CD14-positive monocyte (primary cell): ENCODE measurements at regions not wholly inside any gene's neighbourhood (a gene's known extent, or its start where the extent isn't known, plus 50 kb on each side); places are given as distances from the start of the nearest gene placed in this dataset.

Experiments
- DNase-seq, 3 donors: peaks; one replicate each; pipeline ENCODE4 v3.0.0-alpha.2; 2011 to 2022
- H2AFZ ChIP-seq: 2 replicates; pipeline ENCODE4 v1.6.0; 2012; ENCODE audit warnings: mild to moderate bottlenecking, low read depth, low read length, inconsistent platforms; ENCODE audit not compliant: insufficient read depth, poor library complexity, severe bottlenecking
- H3K27ac ChIP-seq, 2 donors: 1 replicate in 1 of 2; 2 replicates in 1 of 2; pipeline ENCODE4 v1.5.1; 2012 to 2013; ENCODE audit warnings: low read length in 2 of 2, control low read depth in 1 of 2, inconsistent platforms in 1 of 2, low read depth in 1 of 2, mild to moderate bottlenecking in 1 of 2
- H3K27me3 ChIP-seq, 2 donors: one replicate each; pipeline versions ENCODE4 v1.6.0 to v1.6.1; 2011 to 2013; ENCODE audit warnings: low read length in 2 of 2; ENCODE audit not compliant: control insufficient read depth in 2 of 2, insufficient read depth in 2 of 2
- H3K36me3 ChIP-seq, 2 donors: replicated peaks in 1 of 2; 1 replicate in 1 of 2; 2 replicates in 1 of 2; pipeline versions ENCODE4 v1.5.1 to v1.6.1; 2012 to 2013; ENCODE audit warnings: low read length in 2 of 2, control low read depth in 1 of 2, inconsistent platforms in 1 of 2, mild to moderate bottlenecking in 1 of 2; ENCODE audit not compliant: insufficient read depth in 2 of 2, control insufficient read depth in 1 of 2
- H3K4me1 ChIP-seq, 2 donors: 1 replicate in 1 of 2; 2 replicates in 1 of 2; pipeline versions ENCODE4 v1.5.1 to v1.6.1; 2012 to 2013; ENCODE audit warnings: low read length in 2 of 2, control low read depth in 1 of 2, inconsistent platforms in 1 of 2, mild to moderate bottlenecking in 1 of 2, moderate library complexity in 1 of 2; ENCODE audit not compliant: insufficient read depth in 2 of 2, control insufficient read depth in 1 of 2
- H3K4me2 ChIP-seq: replicated peaks from 2 replicates; pipeline ENCODE3; 2012; ENCODE audit warnings: low read length, moderate library complexity, mild to moderate bottlenecking; ENCODE audit not compliant: poor library complexity, severe bottlenecking; ENCODE audit errors: extremely low read depth
- H3K4me3 ChIP-seq, 3 experiments: fragments of 200-600 bp in 1 of 3; sonication (generic) in 1 of 3; replicated peaks in 1 of 3; 1 replicate in 2 of 3; 2 replicates in 1 of 3; pipeline ENCODE4 v1.5.1; 2011 to 2013; ENCODE audit warnings: low read length in 3 of 3, mild to moderate bottlenecking in 3 of 3, control low read depth in 2 of 3, low read depth in 2 of 3, inconsistent platforms in 1 of 3, moderate library complexity in 1 of 3
- H3K79me2 ChIP-seq: 2 replicates; pipeline ENCODE4 v1.6.0; 2012; ENCODE audit warnings: mild to moderate bottlenecking, control low read depth, inconsistent platforms, low read length, moderate library complexity; ENCODE audit not compliant: insufficient read depth
- H3K9ac ChIP-seq: 2 replicates; pipeline ENCODE4 v1.6.0; 2017; ENCODE audit warnings: low read length, mild to moderate bottlenecking; ENCODE audit not compliant: insufficient read depth, poor library complexity, severe bottlenecking
- H3K9me3 ChIP-seq, 2 donors: replicated peaks in 1 of 2; 1 replicate in 1 of 2; 2 replicates in 1 of 2; pipeline versions ENCODE4 v1.5.1 to v1.6.1; 2012 to 2013; ENCODE audit warnings: low read length in 2 of 2, control low read depth in 1 of 2; ENCODE audit not compliant: control insufficient read depth in 1 of 2, insufficient read depth in 1 of 2
- H4K20me1 ChIP-seq: 2 replicates; pipeline ENCODE4 v1.6.0; 2012; ENCODE audit warnings: mild to moderate bottlenecking, low read length, control low read depth, moderate library complexity; ENCODE audit not compliant: insufficient read depth
- H3K27ac Mint-ChIP-seq, 7 donors: one replicate each; pipeline ENCODE4 v1.8.0; 2020; ENCODE audit warnings: mild to moderate bottlenecking in 7 of 7, mixed read lengths in 7 of 7, moderate library complexity in 6 of 7, inconsistent platforms in 2 of 7
- H3K27me3 Mint-ChIP-seq, 3 donors: one replicate each; pipeline ENCODE4 v1.8.0; 2021 to 2022; ENCODE audit warnings: low read depth in 3 of 3, mild to moderate bottlenecking in 3 of 3, mixed read lengths in 3 of 3, moderate library complexity in 3 of 3, inconsistent platforms in 1 of 3
- H3K36me3 Mint-ChIP-seq, 2 donors: one replicate each; pipeline ENCODE4 v1.8.0; 2020; ENCODE audit warnings: mixed read lengths in 2 of 2, inconsistent platforms in 1 of 2, mild to moderate bottlenecking in 1 of 2
- H3K4me1 Mint-ChIP-seq: one replicate; pipeline ENCODE4 v1.8.0; 2020; ENCODE audit warnings: mild to moderate bottlenecking, mixed read lengths
- H3K4me3 Mint-ChIP-seq, 2 donors: one replicate each; pipeline ENCODE4 v1.8.0; 2020; ENCODE audit warnings: mild to moderate bottlenecking in 2 of 2, mixed read lengths in 2 of 2, moderate library complexity in 1 of 2
- H3K9me3 Mint-ChIP-seq, 7 donors: one replicate each; pipeline ENCODE4 v1.8.0; 2020 to 2022; ENCODE audit warnings: mixed read lengths in 7 of 7, mild to moderate bottlenecking in 6 of 7, moderate library complexity in 6 of 7, inconsistent platforms in 2 of 7
- CTCF ChIP-seq: fragments of 200-600 bp; IDR thresholded peaks from one replicate; pipeline ENCODE4 v1.8.0; 2022; ENCODE audit warnings: antibody characterized with exemption, mild to moderate bottlenecking
- WGBS: methylation state at CpG from one replicate; pipeline ENCODE4 v1.1.5; 2013; ENCODE audit warnings: missing lambda C conversion rate; ENCODE audit not compliant: insufficient coverage; 5-methylcytosine and 5-hydroxymethylcytosine counted together
- intact Hi-C, 2 donors: fragments of 100-400 bp; cut with micrococcal nuclease; formaldehyde crosslinking; loops; one replicate each; pipeline versions ENCODE4 v1.15.0 to v1.15.1; 2023

- no peak for DNase-seq
- peaks cover 31 to 49% (median 45%) of the 10 kb centered on the region in 3 donors for H3K27me3 Mint-ChIP-seq
- H4K20me1 ChIP-seq, result no peaks in the 10 kb centered on the region
- no peaks in the 10 kb centered on the region for H3K36me3 ChIP-seq
- no peak overlapping the region for H3K4me2 ChIP-seq
- H3K9ac ChIP-seq, result no peak overlapping the region
- intact Hi-C loops, result no loop called here
- no peaks in the 10 kb centered on the region for H3K79me2 ChIP-seq
- H3K4me3 ChIP-seq, result no peak overlapping the region
- H3K9me3 Mint-ChIP-seq, result no peaks in the 10 kb centered on the region
- H3K27ac Mint-ChIP-seq, result no peak overlapping the region
- H3K4me1 Mint-ChIP-seq, result no peaks in the 10 kb centered on the region
- peaks cover 20 to 37% of the 10 kb centered on the region in 2 donors for H3K27me3 ChIP-seq
- H2AFZ ChIP-seq, result no peak overlapping the region
- no peak overlapping the region for H3K27ac ChIP-seq
- TF ChIP-seq CTCF, result no peak
- 31% methylated on average over 2 of the region's 5 CpGs for WGBS
- H3K36me3 Mint-ChIP-seq, result no peaks in the 10 kb centered on the region
- H3K9me3 ChIP-seq, result no peaks in the 10 kb centered on the region
- H3K4me1 ChIP-seq, result no peaks in the 10 kb centered on the region
- peak overlapping the region in 1 of 2 donors; percentile 59 for H3K4me3 Mint-ChIP-seq
Measured at GRCh38 chr10:128267581-128267980, 141.4 kb upstream of the MKI67 start.

- Histone ChIP-seq H3K79me2 (no peaks in the 10 kb centered on the region), H3K9ac (no peak overlapping the region), H3K27me3 (peaks cover 20 to 35% of the 10 kb centered on the region in 2 donors), H3K9me3 (no peaks in the 10 kb centered on the region), H4K20me1 (no peaks in the 10 kb centered on the region), H3K4me2 (no peak overlapping the region), H3K4me3 (no peak overlapping the region), H3K27ac (no peak overlapping the region), H3K4me1 (no peaks in the 10 kb centered on the region), H3K36me3 (no peaks in the 10 kb centered on the region), H2AFZ (no peak overlapping the region)
- TF ChIP-seq CTCF, result no peak
- DNase-seq, result no peak
- Mint-ChIP-seq H3K36me3 (no peaks in the 10 kb centered on the region), H3K9me3 (no peaks in the 10 kb centered on the region), H3K4me3 (peak overlapping the region in 1 of 2 donors; percentile 59), H3K4me1 (no peaks in the 10 kb centered on the region), H3K27ac (no peak overlapping the region), H3K27me3 (peaks cover 31 to 50% (median 45%) of the 10 kb centered on the region in 3 donors)
- WGBS, result 43% methylated on average over 22 of the region's 25 CpGs
- intact Hi-C loops, result no loop called here
Measured at GRCh38 chr10:128268015-128268722, 141.9 kb upstream of the MKI67 start.
